Natural killer cell (primary cell): ENCODE measurements at regions not wholly inside any gene's neighbourhood (a gene's known extent, or its start where the extent isn't known, plus 50 kb on each side); places are given as distances from the start of the nearest gene placed in this dataset.

Experiments used
- ATAC-seq, 3 donors: fragments of 150-1000 bp in 2 of 3; fragments of 200-7000 bp in 1 of 3; cut with Tn5 transposase; 1 replicate in 1 of 3; 2 replicates in 2 of 3; pipeline ENCODE4 v1.10.0; 2021; ENCODE audit warnings: mild to moderate bottlenecking in 2 of 3, moderate library complexity in 2 of 3
- DNase-seq, 2 donors: peaks; one replicate each; pipeline versions ENCODE4 v3.0.0 to v3.0.0-alpha.2; 2013 to 2021; ENCODE audit warnings: mixed read lengths in 1 of 2
- H3K27ac ChIP-seq: one replicate; pipeline ENCODE4 v1.5.1; 2013; ENCODE audit warnings: mild to moderate bottlenecking, low read length
- H3K27me3 ChIP-seq: one replicate; pipeline ENCODE4 v1.6.1; 2013; ENCODE audit warnings: low read length; ENCODE audit not compliant: control insufficient read depth, insufficient read depth
- H3K36me3 ChIP-seq: one replicate; pipeline ENCODE4 v1.6.1; 2013; ENCODE audit warnings: low read length; ENCODE audit not compliant: control insufficient read depth, insufficient read depth
- H3K4me1 ChIP-seq: one replicate; pipeline ENCODE4 v1.6.1; 2013; ENCODE audit warnings: low read length; ENCODE audit not compliant: control insufficient read depth, insufficient read depth
- H3K4me3 ChIP-seq: one replicate; pipeline ENCODE4 v1.5.1; 2013; ENCODE audit warnings: low read length
- H3K9me3 ChIP-seq: one replicate; pipeline ENCODE4 v1.6.1; 2013; ENCODE audit warnings: low read length; ENCODE audit not compliant: control insufficient read depth, insufficient read depth
- H3K27ac Mint-ChIP-seq, 2 donors: one replicate each; pipeline ENCODE4 v1.8.0; 2022; ENCODE audit warnings: mild to moderate bottlenecking in 2 of 2, mixed read lengths in 2 of 2, moderate library complexity in 1 of 2
- H3K27me3 Mint-ChIP-seq, 2 donors: one replicate each; pipeline ENCODE4 v1.8.0; 2022; ENCODE audit warnings: low read depth in 2 of 2, mixed read lengths in 2 of 2
- H3K36me3 Mint-ChIP-seq: one replicate; pipeline ENCODE4 v1.8.0; 2022; ENCODE audit warnings: mixed read lengths
- H3K4me1 Mint-ChIP-seq, 2 donors: one replicate each; pipeline ENCODE4 v1.8.0; 2022; ENCODE audit warnings: mixed read lengths in 2 of 2
- H3K4me3 Mint-ChIP-seq: one replicate; pipeline ENCODE4 v1.8.0; 2022; ENCODE audit warnings: mild to moderate bottlenecking, moderate library complexity, mixed read lengths
- H3K9me3 Mint-ChIP-seq, 2 donors: one replicate each; pipeline ENCODE4 v1.8.0; 2022; ENCODE audit warnings: mixed read lengths in 2 of 2
- CTCF ChIP-seq: fragments of 200-600 bp; IDR thresholded peaks from one replicate; pipeline ENCODE4 v1.8.0; 2022; ENCODE audit warnings: antibody characterized with exemption
- WGBS: methylation state at CpG from one replicate; pipeline ENCODE4 v1.1.7; 2013; ENCODE audit warnings: missing lambda C conversion rate; ENCODE audit not compliant: insufficient coverage; 5-methylcytosine and 5-hydroxymethylcytosine counted together
- intact Hi-C: fragments of 100-400 bp; cut with micrococcal nuclease; formaldehyde crosslinking; loops from one replicate; pipeline ENCODE4 v1.14.2; 2022

GRCh38 chr1:104745875-104746274, 996.2 kb downstream of the AMY1C start:
- H3K4me1 Mint-ChIP-seq, result no peaks in the 10 kb centered on the region
- intact Hi-C loops, result no loop called here
- no peaks in the 10 kb centered on the region for H3K27me3 Mint-ChIP-seq
- Histone ChIP-seq H3K27ac (no peak overlapping the region), H3K36me3 (no peaks in the 10 kb centered on the region), H3K9me3 (no peaks in the 10 kb centered on the region), H3K4me3 (no peak overlapping the region), H3K4me1 (no peaks in the 10 kb centered on the region), H3K27me3 (no peaks in the 10 kb centered on the region)
- peaks cover 6 to 7% of the 10 kb centered on the region in 2 donors for H3K9me3 Mint-ChIP-seq
- ATAC-seq (no peak), DNase-seq (no peak)
- no peaks in the 10 kb centered on the region for H3K36me3 Mint-ChIP-seq
- H3K4me3 Mint-ChIP-seq, result no peak overlapping the region
- WGBS, result 63% methylated on average over 2 of the region's 2 CpGs
- TF ChIP-seq CTCF, result no peak
- no peak overlapping the region for H3K27ac Mint-ChIP-seq

GRCh38 chr1:104746994-104747393, 997.3 kb downstream of the AMY1C start:
- Mint-ChIP-seq H3K4me3 (no peak overlapping the region), H3K36me3 (no peaks in the 10 kb centered on the region), H3K27me3 (no peaks in the 10 kb centered on the region), H3K9me3 (peaks cover 6 to 7% of the 10 kb centered on the region in 2 donors), H3K4me1 (no peaks in the 10 kb centered on the region), H3K27ac (no peak overlapping the region)
- DNase-seq (no peak), ATAC-seq (no peak)
- Histone ChIP-seq H3K4me1 (no peaks in the 10 kb centered on the region), H3K27ac (no peak overlapping the region), H3K4me3 (no peak overlapping the region), H3K9me3 (no peaks in the 10 kb centered on the region), H3K36me3 (no peaks in the 10 kb centered on the region), H3K27me3 (no peaks in the 10 kb centered on the region)
- intact Hi-C loops, result no loop called here
- WGBS, result no CpG with 5 or more reads among the region's 2 CpGs
- no peak for TF ChIP-seq CTCF

- no peak for DNase-seq
- no peaks in the 10 kb centered on the region for H3K36me3 Mint-ChIP-seq
- TF ChIP-seq CTCF, result no peak
- H3K36me3 ChIP-seq, result no peaks in the 10 kb centered on the region
- no peaks in the 10 kb centered on the region for H3K27me3 ChIP-seq
- no peak for ATAC-seq
- H3K4me1 ChIP-seq, result peaks cover 3% of the 10 kb centered on the region
- intact Hi-C loops, result no loop called here
- H3K4me1 Mint-ChIP-seq, result no peaks in the 10 kb centered on the region
- H3K27ac ChIP-seq, result no peak overlapping the region
- H3K27ac Mint-ChIP-seq, result no peak overlapping the region
- H3K4me3 ChIP-seq, result no peak overlapping the region
- H3K27me3 Mint-ChIP-seq, result no peaks in the 10 kb centered on the region
- H3K9me3 Mint-ChIP-seq, result peaks cover 8 to 14% of the 10 kb centered on the region in 2 donors
- H3K4me3 Mint-ChIP-seq, result no peak overlapping the region
- H3K9me3 ChIP-seq, result no peaks in the 10 kb centered on the region
These were observed 1010.3 kb downstream of the AMY1C start for GRCh38 chr1:104760017-104760416.

- Mint-ChIP-seq H3K9me3 (peaks cover 7 to 14% of the 10 kb centered on the region in 2 donors), H3K36me3 (no peaks in the 10 kb centered on the region), H3K27me3 (no peaks in the 10 kb centered on the region), H3K4me3 (no peak overlapping the region), H3K4me1 (no peaks in the 10 kb centered on the region), H3K27ac (no peak overlapping the region)
- ATAC-seq (no peak), DNase-seq (no peak)
- intact Hi-C loops, result no loop called here
- H3K9me3 ChIP-seq, result no peaks in the 10 kb centered on the region
- no peak for TF ChIP-seq CTCF
- H3K27me3 ChIP-seq, result no peaks in the 10 kb centered on the region
- no peak overlapping the region for H3K4me3 ChIP-seq
- H3K4me1 ChIP-seq, result peaks cover 3% of the 10 kb centered on the region
- H3K27ac ChIP-seq, result no peak overlapping the region
- 87% methylated on average over 7 of the region's 7 CpGs for WGBS
- H3K36me3 ChIP-seq, result no peaks in the 10 kb centered on the region
These were observed 1012.4 kb downstream of the AMY1C start for GRCh38 chr1:104761961-104762570.
